NCI-H2107 treated with DMSO at 0.1 percent for 48 hours (cell line): ENCODE measurements at regions not wholly inside any gene's neighbourhood (a gene's known extent, or its start where the extent isn't known, plus 50 kb on each side); places are given as distances from the start of the nearest gene placed in this dataset.
A peak's percentile ranks its signal among the peaks of the same experiment; 100 is the strongest.
"Not testable (repeated sequence)": the region's sequence is repeated elsewhere in the genome, so short reads cannot be mapped to it uniquely, and the experiment has no call there.

Experiments
- DNase-seq: peaks from one replicate; lab custom pipeline; 2025; ENCODE audit not compliant: unreplicated experiment; lab: John Stamatoyannopoulos, UW

- no peak for DNase-seq
Observed at GRCh38 chr9:135269912-135270830, 182.7 kb downstream of the OLFM1 start.

GRCh38 chr9:135271425-135271824 is 184.0 kb downstream of the OLFM1 start:
- DNase-seq, result no peak

- no peak for DNase-seq
Observed at GRCh38 chr9:135272608-135273007, 185.1 kb downstream of the OLFM1 start.

- DNase-seq, result no peak
Observed at GRCh38 chr9:135273008-135273407, 185.5 kb downstream of the OLFM1 start.

GRCh38 chr9:135275163-135275562 is 187.7 kb downstream of the OLFM1 start:
- DNase-seq, result no peak

GRCh38 chr9:135275571-135276289 is 188.3 kb downstream of the OLFM1 start:
- no peak for DNase-seq

GRCh38 chr9:135277219-135278201 is 190.0 kb downstream of the OLFM1 start:
- DNase-seq, result no peak

- DNase-seq, result no peak
Observed at GRCh38 chr9:135278586-135278985, 191.1 kb downstream of the OLFM1 start.

GRCh38 chr9:135279385-135279784 is 191.9 kb downstream of the OLFM1 start:
- DNase-seq, result no peak

- no peak for DNase-seq
Observed at GRCh38 chr9:135279834-135280393, 192.4 kb downstream of the OLFM1 start.

GRCh38 chr9:135280666-135281065 is 193.2 kb downstream of the OLFM1 start:
- DNase-seq, result no peak

- DNase-seq, result no peak
Observed at GRCh38 chr9:135281151-135281550, 193.7 kb downstream of the OLFM1 start.

- DNase-seq, result peak; percentile 59
Observed at GRCh38 chr9:135281791-135282737, 194.6 kb downstream of the OLFM1 start.

- DNase-seq, result no peak
Observed at GRCh38 chr9:135282808-135283207, 195.3 kb downstream of the OLFM1 start.

GRCh38 chr9:135283671-135284070 is 195.9 kb upstream of the PPP1R26 start:
- DNase-seq, result no peak

- DNase-seq, result no peak
Observed at GRCh38 chr9:135284386-135285134, 195.0 kb upstream of the PPP1R26 start.

GRCh38 chr9:135286187-135286925 is 193.2 kb upstream of the PPP1R26 start:
- not testable (repeated sequence) for DNase-seq

- no peak for DNase-seq
Observed at GRCh38 chr9:135286961-135287360, 192.6 kb upstream of the PPP1R26 start.
